ENCODE measurements at regions not wholly inside any gene's neighbourhood (a gene's known extent, or its start where the extent isn't known, plus 50 kb on each side); places are given as distances from the start of the nearest gene placed in this dataset.

DNA sequence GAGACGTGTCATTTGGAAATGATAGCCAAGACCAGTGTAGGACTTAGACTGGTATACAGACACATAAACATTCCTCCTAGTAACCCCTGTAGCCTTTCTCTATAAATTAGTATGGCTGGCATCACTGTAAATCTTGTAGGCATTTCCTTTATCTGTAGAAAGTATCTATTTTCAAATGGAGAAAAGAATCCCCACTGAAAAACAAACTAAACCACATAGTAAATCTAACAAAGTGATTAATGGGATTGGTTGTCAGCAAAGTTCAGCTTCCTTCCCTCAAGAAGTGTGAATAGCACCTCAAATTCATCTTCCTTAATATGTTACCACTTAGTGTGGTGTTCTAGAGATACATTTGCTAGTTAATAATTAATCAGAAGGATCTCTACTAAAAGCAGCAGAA, 119.4 kb upstream of the NBEA start:
- TF ChIP-seq, protein P1, sequence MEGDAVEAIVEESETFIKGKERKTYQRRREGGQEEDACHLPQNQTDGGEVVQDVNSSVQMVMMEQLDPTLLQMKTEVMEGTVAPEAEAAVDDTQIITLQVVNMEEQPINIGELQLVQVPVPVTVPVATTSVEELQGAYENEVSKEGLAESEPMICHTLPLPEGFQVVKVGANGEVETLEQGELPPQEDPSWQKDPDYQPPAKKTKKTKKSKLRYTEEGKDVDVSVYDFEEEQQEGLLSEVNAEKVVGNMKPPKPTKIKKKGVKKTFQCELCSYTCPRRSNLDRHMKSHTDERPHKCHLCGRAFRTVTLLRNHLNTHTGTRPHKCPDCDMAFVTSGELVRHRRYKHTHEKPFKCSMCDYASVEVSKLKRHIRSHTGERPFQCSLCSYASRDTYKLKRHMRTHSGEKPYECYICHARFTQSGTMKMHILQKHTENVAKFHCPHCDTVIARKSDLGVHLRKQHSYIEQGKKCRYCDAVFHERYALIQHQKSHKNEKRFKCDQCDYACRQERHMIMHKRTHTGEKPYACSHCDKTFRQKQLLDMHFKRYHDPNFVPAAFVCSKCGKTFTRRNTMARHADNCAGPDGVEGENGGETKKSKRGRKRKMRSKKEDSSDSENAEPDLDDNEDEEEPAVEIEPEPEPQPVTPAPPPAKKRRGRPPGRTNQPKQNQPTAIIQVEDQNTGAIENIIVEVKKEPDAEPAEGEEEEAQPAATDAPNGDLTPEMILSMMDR (IDR thresholded peaks at IDR 0.05; ENCODE audit: low read depth, low read length) = no peak
- no peak for TF ChIP-seq EZH2phosphoT487 (IDR thresholded peaks at IDR 0.05; ENCODE audit: low read depth)
- Histone ChIP-seq H3K79me2 (ENCODE audit: low read length) (no peaks in the 10 kb centered on the region), H3K4me3 (ENCODE audit: low read length) (no peak overlapping the region), H3K4me1 (ENCODE audit: low read length) (no peaks in the 10 kb centered on the region), H3K9me3 (ENCODE audit: insufficient read depth, low read length) (no peaks in the 10 kb centered on the region), H2AFZ (ENCODE audit: low read depth, low read length) (no peak overlapping the region), H3K36me3 (replicated peaks; ENCODE audit: low read depth, low read length) (no peaks in the 10 kb centered on the region), H3K27ac (ENCODE audit: low read length) (no peak overlapping the region), H3K9ac (ENCODE audit: low read length) (no peak overlapping the region), H4K20me1 (ENCODE audit: insufficient read depth, low read length) (no peaks in the 10 kb centered on the region), H3K4me2 (ENCODE audit: low read length) (no peak overlapping the region), H3K27me3 (ENCODE audit: low read depth, low read length) (no peaks in the 10 kb centered on the region)

DNA sequence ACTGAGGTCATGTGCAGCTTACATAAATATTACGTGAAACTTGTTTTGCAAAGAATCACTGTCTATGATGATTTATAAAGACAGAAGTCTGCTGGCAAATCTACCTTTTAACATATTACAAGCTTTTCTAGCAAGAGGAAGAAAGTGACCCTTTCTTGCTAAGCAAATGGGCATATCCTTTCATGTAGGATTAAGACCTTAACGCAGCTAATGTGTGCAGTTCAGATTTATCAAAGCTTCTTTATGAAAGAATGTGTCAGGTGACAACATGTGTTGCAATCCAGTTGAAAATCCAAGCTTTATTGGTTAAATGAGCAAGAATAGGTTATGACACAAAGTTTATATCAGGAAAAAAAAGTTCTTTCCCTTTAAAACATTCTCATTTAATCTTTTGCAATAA, 115.6 kb upstream of the NBEA start:
- Histone ChIP-seq H3K4me2 (ENCODE audit: low read length) (no peak overlapping the region), H2AFZ (ENCODE audit: low read depth, low read length) (no peak overlapping the region), H4K20me1 (ENCODE audit: insufficient read depth, low read length) (no peaks in the 10 kb centered on the region), H3K79me2 (ENCODE audit: low read length) (no peaks in the 10 kb centered on the region), H3K4me1 (ENCODE audit: low read length) (no peaks in the 10 kb centered on the region), H3K36me3 (replicated peaks; ENCODE audit: low read depth, low read length) (no peaks in the 10 kb centered on the region), H3K27me3 (ENCODE audit: low read depth, low read length) (no peaks in the 10 kb centered on the region), H3K4me3 (ENCODE audit: low read length) (no peak overlapping the region), H3K9me3 (ENCODE audit: insufficient read depth, low read length) (no peaks in the 10 kb centered on the region), H3K27ac (ENCODE audit: low read length) (no peak overlapping the region), H3K9ac (ENCODE audit: low read length) (no peak overlapping the region)
- TF ChIP-seq, protein P1 (IDR thresholded peaks at IDR 0.05; ENCODE audit: low read depth, low read length) = no peak
- TF ChIP-seq EZH2phosphoT487 (IDR thresholded peaks at IDR 0.05; ENCODE audit: low read depth) = no peak

DNA sequence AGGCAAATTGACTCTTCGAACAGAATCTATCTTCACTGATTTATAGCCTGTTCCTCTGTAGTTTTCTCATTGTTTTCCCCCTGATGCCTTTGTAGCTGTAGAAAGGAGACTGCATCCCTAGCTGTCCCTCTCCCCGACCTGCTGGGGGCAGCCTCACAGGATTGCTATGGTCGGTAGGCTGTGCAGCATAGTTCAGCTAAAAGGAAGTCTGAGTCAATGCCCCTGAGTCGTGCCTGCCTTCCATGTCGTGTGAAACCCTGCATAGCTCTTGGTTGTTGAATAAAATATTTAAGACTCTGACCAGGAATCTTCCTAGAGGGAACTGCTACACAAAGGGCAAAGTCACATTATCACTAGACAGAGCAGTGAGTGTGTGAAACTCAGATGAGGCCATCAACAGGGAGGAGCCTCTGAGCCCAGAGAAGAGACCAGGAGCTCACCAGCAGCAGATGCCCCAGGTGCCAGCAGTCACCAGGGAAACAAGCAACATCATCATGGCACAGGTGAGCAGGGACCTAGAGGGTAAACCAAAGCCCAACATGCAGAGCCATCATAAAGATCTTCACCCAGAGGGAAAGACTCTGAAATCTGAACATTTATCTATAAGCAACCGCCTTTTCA, 108.4 kb upstream of the NBEA start:
- TF ChIP-seq, protein P1 (IDR thresholded peaks at IDR 0.05; ENCODE audit: low read depth, low read length) = peak; percentile 25; the same call in 1 of the 2 replicates
- TF ChIP-seq EZH2phosphoT487 (IDR thresholded peaks at IDR 0.05; ENCODE audit: low read depth) = no peak
- H3K9ac ChIP-seq (ENCODE audit: low read length) = no peak overlapping the region
- H2AFZ ChIP-seq (ENCODE audit: low read depth, low read length) = no peak overlapping the region

DNA sequence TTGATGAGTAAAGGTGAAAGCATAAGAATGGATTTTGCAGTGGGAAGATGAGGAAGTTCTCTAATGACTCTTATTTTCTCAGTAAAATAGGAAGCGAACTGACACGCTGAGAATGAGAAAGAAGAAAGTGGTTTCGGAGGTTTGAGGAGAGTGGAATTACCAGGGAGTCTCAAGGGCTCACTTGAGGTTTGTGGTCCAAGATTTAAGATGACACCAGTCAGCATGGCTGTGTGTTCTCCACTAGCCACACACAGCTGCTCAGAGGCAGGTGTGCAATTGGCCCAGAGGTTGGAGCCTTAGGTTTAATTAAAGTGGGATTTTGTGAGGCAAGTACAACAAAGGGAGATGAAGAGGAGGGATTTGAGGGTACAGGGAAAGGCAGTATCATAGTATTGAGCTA, 99.6 kb upstream of the NBEA start:
- Histone ChIP-seq H3K4me2 (ENCODE audit: low read length) (peak overlapping the region; percentile 50), H3K9ac (ENCODE audit: low read length) (no peak overlapping the region), H3K79me2 (ENCODE audit: low read length) (no peaks in the 10 kb centered on the region), H3K27ac (ENCODE audit: low read length) (no peak overlapping the region), H3K27me3 (ENCODE audit: low read depth, low read length) (peaks cover 28% of the 10 kb centered on the region), H3K9me3 (ENCODE audit: insufficient read depth, low read length) (no peaks in the 10 kb centered on the region), H4K20me1 (ENCODE audit: insufficient read depth, low read length) (no peaks in the 10 kb centered on the region), H2AFZ (ENCODE audit: low read depth, low read length) (no peak overlapping the region), H3K4me3 (ENCODE audit: low read length) (peak overlapping the region; percentile 17), H3K36me3 (replicated peaks; ENCODE audit: low read depth, low read length) (no peaks in the 10 kb centered on the region), H3K4me1 (ENCODE audit: low read length) (peaks cover 13% of the 10 kb centered on the region)
- TF ChIP-seq, protein P1 (IDR thresholded peaks at IDR 0.05; ENCODE audit: low read depth, low read length) = no peak
- TF ChIP-seq EZH2phosphoT487 (IDR thresholded peaks at IDR 0.05; ENCODE audit: low read depth) = no peak

More for the DNA sequence above, 108.4 kb upstream of the NBEA start:
- no peaks in the 10 kb centered on the region for H3K4me1 ChIP-seq (ENCODE audit: low read length)
- no peak overlapping the region for H3K4me2 ChIP-seq (ENCODE audit: low read length)
- no peaks in the 10 kb centered on the region for H3K9me3 ChIP-seq (ENCODE audit: insufficient read depth, low read length)
- no peak overlapping the region for H3K4me3 ChIP-seq (ENCODE audit: low read length)
- no peaks in the 10 kb centered on the region for H4K20me1 ChIP-seq (ENCODE audit: insufficient read depth, low read length)
- H3K79me2 ChIP-seq (ENCODE audit: low read length) = no peaks in the 10 kb centered on the region
- H3K27ac ChIP-seq (ENCODE audit: low read length) = no peak overlapping the region
- H3K27me3 ChIP-seq (ENCODE audit: low read depth, low read length) = no peaks in the 10 kb centered on the region
- no peaks in the 10 kb centered on the region for H3K36me3 ChIP-seq (replicated peaks; ENCODE audit: low read depth, low read length)

Measured in OCI-LY3 (cell line).